HG03159 (cell line): ENCODE measurements at regions not wholly inside any gene's neighbourhood (a gene's known extent, or its start where the extent isn't known, plus 50 kb on each side); places are given as distances from the start of the nearest gene placed in this dataset.

Experiments used
- ATAC-seq: cut with Tn5 transposase; IDR thresholded peaks from one replicate; pipeline ENCODE4 v1.9.1; 2021; ENCODE audit warnings: mild to moderate bottlenecking, moderate library complexity; ENCODE audit not compliant: unreplicated experiment

- no peak for ATAC-seq
Measured at GRCh38 chrX:19172741-19173140, 50.5 kb upstream of the ADGRG2 start.

DNA sequence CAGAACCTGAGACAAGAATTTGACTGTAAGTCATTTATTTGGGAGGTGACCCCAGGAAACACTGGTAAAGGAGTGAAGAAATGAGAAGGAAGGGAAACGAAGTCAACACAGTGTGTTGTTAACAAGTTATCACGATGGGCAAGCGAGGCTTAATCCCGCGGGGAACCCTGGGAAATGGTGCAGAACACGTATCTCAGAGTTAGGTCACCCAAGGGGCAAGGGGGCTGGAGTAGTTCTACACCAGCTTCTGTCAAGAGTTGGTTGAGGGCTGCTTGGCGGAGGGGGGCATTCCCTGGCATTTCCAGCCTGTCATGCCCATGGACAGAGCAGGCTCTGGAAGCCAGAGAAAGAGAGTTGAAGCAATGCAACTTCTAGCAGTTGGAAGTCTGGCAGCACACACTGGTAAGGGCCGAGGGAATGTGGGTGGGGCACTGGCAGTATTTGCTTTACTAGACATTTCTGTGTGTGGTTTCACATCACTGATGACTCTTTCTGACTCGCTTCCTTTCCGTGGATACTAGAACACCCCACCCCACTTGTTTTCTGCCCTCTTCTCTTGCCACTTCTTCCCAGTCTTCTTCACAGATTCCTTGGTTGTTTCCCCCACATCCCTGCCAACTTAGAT lies 52.2 kb upstream of the ADGRG2 start:
- ATAC-seq, result no peak

GRCh38 chrX:19176901-19177630 lies 54.8 kb upstream of the ADGRG2 start:
- no peak for ATAC-seq

DNA sequence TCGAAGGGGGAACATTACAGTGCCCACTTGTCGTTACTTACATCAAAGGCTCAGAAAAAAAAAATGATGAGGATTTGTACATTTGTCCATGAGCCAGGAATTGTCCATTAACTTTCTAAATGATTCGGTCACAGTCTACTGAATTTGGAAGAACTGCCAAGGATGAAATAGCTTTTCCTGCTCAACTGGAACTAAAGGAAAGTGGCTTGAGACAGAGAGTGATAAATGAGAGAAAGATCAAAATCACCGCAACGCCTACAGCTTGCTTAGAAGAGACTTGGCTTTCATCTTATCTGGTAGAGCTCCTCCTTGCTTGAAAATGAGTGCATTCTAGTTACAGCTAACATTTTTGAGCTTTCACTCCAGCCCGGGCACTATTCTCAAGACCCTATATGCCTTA lies 55.5 kb upstream of the ADGRG2 start:
- ATAC-seq, result no peak

DNA sequence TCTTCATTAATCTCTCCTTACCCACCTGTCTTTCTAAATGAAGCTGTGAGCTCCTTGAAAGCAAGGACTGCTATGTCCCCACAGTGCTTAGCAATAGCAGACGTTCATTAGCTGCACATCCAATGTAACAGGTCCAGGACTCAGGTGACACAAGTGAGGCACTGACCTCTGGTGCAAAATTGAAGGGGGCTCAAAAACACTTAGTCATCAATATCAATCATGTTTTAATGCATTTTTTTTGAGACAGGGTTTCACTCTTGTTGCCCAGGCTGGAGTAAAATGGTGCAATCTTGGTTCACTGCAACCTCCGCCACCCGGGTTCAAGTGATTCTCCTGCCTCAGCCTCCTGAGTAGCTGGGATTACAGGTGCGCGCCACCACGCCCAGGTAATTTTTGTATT lies 56.1 kb upstream of the ADGRG2 start:
- ATAC-seq, result no peak

- no peak for ATAC-seq
Measured at GRCh38 chrX:19179389-19179788, 57.1 kb upstream of the ADGRG2 start.

DNA sequence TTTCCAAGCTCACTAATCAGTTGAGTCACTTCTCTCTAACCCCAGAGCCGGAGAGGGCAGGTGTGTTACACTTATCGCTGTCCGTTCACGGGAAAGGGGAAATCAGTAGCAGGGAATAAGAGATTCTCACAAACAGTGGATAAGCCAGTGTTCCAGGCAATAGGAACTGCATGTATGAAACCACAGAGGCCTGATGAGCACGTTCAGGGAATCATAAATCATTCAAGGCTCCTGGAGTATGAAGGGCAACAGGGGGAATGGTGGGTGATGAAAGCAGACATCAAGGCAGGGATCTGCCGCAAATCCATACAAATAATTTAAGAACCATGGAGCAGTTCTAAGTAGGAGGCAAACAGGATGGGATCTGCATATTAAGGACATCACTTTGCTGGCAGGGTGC lies 59.1 kb upstream of the ADGRG2 start:
- no peak for ATAC-seq

DNA sequence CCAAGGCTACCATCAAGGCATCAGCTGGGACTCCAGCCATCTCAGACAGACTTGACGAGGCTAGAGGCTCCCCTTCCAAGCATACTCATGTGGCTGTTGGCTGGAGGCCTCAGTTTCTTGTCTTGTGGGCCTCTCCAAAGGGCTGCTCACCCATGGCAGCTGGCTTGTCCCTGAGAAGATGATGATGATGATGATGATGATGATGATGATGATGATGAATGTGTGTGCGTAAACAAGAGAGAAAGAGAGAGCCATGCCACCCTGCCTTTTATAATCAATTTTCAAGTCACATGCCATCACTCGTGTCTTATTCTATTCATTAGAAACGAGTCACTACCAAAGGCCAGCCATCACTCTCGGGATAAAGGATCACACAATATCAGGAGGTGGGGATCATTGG lies 60.5 kb upstream of the ADGRG2 start:
- ATAC-seq, result no peak

GRCh38 chrX:19183761-19184477 lies 61.7 kb upstream of the ADGRG2 start:
- no peak for ATAC-seq

GRCh38 chrX:19188566-19188965 lies 66.3 kb upstream of the ADGRG2 start:
- no peak for ATAC-seq

DNA sequence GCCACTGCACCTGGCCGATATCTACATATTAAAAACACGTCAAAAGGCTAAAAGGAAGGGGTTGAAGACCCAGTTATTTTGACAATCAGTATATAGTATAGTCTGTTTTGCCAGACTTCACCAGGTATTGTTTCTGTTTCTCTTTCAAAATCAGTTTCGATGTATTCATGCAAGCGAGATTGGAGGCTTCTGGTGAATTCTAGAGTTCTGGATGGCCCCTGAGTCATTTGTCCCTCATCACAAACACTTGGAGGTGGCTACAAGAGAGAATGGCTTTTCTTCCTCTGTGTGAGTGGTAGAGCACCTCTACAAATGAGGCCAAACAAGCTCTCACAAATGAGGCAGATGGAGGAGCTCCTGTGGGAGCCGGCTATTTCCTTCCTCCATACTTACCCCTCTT lies 68.6 kb upstream of the ADGRG2 start:
- no peak for ATAC-seq

GRCh38 chrX:19193565-19193964 lies 71.3 kb upstream of the ADGRG2 start:
- ATAC-seq, result no peak

DNA sequence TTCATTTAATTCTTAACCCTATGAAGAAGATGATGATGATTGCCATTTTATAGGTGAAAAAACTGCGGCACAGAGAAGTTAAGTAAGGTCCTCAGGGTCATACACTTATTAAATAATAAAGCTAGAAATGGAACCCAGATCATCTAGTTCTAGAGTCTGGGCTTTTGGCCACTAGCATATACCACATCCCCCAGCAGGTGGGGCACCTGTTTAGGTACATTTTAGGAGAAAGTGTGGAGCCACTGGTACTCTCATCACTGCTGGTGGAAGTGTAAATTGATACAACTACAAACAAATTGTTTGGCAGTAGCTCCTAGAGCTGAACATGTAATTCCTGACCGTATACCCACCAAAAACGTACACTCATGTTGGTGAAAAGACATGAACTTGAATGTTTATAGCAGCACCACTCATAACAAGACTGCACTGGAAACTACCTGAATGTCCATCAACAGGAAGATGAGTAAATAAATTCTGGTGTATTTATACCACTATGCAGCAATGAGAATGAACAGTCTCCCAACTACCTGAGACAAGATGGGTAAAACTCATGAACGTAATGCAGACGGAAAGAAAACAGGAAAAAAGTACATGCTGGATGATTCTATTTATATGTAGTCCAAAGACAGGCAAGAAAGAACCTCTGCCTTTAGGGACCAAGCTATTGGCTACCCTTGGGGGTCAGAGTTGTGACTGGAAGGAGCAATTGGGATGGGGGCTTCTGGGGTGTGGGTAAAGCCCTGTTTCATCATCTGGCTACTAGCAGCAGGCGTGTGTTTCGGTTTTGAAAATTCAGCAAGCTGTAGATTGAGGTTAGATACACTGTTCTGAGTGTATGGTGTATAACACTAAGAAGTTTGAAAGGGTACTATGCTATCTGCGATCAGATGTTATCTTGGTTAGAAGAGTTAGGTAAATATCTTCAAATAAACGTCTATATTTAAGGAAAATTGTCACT lies 72.3 kb upstream of the ADGRG2 start:
- peak; percentile 59 for ATAC-seq

DNA sequence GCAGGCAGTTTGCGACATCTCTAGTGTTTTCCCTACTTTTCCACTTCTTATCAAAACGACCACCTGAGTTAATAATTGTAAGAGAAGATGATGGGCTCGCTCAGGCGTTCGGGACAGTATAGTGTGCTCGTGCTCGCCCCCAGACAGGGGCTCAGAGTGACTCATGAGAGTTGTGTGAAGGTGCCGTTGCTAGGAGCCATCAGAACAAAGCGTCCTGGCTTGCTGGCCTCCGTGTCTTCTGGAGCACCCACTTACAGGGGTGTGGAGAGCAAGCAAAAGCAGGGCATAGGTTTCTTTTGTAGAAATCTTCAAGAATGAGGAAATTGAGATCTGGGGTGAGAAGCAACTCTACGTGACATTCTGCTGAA lies 73.0 kb upstream of the ADGRG2 start:
- ATAC-seq, result peak; percentile 52

GRCh38 chrX:19198473-19198872 lies 76.2 kb upstream of the ADGRG2 start:
- no peak for ATAC-seq

DNA sequence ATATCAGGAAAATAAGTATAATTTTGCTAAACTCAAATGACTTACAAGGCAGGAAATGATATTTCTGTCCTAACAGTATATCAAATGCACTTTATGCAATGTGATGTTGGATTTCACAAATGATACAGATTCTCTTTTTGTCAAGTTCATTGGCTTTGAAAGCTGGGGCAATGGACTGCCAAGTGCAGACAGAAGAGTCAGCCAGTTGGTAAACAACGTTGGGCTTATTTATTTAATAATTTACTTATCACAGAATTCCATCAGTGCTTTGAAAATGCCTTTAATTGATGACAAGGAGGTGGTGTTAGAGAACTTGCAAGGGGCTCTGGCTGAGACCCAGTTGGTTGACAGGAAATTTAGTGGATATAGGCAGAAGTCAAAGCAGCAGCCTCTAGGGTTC lies 79.9 kb upstream of the ADGRG2 start:
- no peak for ATAC-seq

DNA sequence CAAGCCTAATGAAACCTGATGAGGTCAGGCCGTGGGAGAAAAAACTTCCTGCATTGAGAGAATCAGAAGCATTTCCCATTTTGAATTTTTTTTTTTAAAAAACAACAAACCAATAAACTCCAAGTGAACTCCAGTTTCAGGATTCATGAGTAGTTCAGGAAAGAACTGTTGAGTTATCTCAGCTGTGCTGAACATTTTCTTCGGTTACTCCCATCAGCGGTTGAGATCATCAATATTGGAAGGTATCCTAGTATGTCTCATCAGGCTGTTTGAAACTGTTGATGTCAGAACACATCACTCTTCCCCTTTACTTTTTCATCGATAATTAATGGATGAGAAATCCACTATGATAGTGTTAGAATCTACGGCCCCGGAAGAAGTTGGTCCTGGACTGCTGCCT lies 82.4 kb upstream of the ADGRG2 start:
- ATAC-seq, result no peak

DNA sequence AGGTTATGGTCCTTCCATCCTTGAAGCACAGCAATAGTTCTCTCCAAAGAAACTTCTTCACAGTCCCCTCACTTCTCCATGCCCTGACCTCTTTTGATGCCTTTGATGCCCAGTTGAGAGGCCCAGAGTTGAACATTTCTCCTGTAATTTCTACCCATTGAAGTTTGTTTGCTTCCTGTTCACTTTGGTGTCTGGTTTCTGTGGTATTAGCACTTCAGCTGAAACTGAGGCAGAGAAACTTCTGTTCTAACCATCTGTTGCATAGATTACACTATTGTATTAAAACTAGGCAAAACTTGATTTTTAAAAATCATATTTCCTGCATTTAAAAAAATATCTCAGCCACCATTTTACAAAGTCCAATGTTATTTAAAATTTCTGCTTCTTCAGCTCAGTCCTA lies 89.8 kb upstream of the ADGRG2 start:
- ATAC-seq, result no peak

DNA sequence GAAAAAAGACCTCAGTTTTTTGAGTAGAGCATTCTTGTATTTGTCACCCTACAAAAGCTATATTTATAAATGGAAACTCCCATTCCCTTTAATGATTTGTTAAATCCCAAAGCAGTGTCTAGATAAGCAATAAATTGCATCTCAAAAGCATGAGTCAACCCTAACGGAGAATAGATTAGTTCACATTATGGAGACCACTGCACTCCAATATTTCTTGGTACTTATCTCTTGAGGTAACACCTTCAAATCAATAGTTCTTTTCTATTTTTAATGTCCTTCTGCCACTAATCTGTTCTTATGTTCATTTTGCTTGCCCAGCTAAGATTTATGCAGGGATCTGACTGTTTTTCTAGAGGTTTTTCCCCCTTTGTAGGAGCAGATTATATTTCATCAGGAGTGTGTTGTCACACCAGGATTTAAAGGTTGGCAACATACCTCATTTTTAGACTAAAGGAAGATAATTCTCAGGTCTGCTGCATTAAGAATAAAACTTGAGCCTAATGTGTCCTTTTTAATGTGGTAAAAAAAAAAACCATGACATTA lies 91.4 kb upstream of the ADGRG2 start:
- no peak for ATAC-seq

- no peak for ATAC-seq
Measured at GRCh38 chrX:19214311-19214710, 92.0 kb upstream of the ADGRG2 start.

DNA sequence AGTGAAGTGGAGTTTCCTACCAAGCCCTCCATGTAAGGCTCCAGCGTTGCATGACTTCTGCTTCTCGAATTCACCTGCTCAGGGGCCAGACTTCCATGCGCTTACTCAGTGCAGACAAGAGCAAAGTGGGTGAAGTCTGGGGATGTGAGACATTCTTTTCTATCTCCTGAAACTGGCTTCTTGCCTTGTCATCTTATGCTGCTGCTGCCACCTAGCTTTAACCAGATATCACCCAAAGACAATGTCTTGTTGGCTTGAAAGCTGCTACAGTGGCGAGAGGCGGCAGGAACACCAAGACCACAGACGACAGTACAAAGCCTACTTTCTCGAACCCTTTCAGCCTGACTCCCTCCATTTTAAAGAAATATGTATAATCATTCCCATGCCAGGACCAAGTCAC lies 103.6 kb upstream of the ADGRG2 start:
- no peak for ATAC-seq
